ENCODE measurements at regions not wholly inside any gene's neighbourhood (a gene's known extent, or its start where the extent isn't known, plus 50 kb on each side); places are given as distances from the start of the nearest gene placed in this dataset.
"Not testable (repeated sequence)": the region's sequence is repeated elsewhere in the genome, so short reads cannot be mapped to it uniquely, and the experiment has no call there.

DNA sequence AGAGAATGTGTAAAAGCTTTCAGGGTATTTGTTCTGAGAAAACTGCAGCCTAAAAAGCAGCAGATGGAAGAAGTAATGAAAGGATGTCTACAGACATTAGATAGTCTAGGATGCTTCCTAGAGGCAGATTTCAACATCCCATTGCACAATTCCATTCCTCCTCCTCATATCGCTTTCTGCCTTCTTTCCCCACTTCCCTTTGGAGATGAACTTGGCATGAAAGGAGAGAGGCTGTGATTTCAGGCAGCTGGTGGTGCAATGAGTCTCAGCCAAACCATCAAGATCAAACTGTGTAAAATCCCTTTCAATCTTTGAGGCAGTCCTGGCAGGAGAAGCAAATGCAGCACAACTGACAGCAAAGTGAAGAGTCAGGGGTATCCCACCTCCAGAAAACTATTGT lies 438.7 kb upstream of the KCNMB2 start:
- DNase-seq (ENCODE audit: low read depth in 4 of 6, low spot score in 6 of 6), result peak in 3 of 6 donors; percentile 25 to 90 (median 88)
- no CpG with 5 or more reads among the region's 1 CpG for WGBS (ENCODE audit: insufficient coverage)
- H3K27me3 ChIP-seq (ENCODE audit: control insufficient read depth, insufficient read depth, low read length), result no peaks in the 10 kb centered on the region

DNA sequence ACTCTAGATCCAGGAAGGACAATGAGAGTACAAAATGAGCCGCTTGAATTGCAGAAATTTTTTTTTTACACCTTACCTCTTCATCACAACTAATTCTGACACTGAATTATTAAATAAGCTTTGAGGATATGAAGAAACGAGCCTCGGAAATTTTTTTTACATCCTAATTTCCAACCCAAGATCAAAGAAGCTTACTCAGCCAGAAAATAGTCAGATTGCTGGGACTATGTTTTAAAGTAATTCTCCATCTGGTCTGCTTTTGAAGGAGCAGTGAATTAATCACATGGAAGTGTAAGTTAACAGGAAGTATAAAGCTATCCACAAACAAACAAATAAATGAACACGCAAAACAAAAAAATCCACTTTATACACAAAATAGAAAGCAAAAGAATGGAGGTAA lies 437.0 kb upstream of the KCNMB2 start:
- WGBS (ENCODE audit: insufficient coverage), result no CpG with 5 or more reads among the region's 4 CpGs
- peak in 2 of 6 donors; percentile 47 to 59 for DNase-seq (ENCODE audit: low read depth in 4 of 6, low spot score in 6 of 6)
- H3K4me3 ChIP-seq (ENCODE audit: low read depth, low read length), result no peak overlapping the region
- H3K4me1 ChIP-seq (ENCODE audit: control insufficient read depth, insufficient read depth, low read length), result no peaks in the 10 kb centered on the region
- H3K36me3 ChIP-seq (ENCODE audit: control insufficient read depth, insufficient read depth, low read length), result no peaks in the 10 kb centered on the region
- no peak overlapping the region for H3K27ac ChIP-seq (ENCODE audit: low read depth, low read length)
- H3K27me3 ChIP-seq (ENCODE audit: control insufficient read depth, insufficient read depth, low read length), result no peaks in the 10 kb centered on the region
- H3K9me3 ChIP-seq (ENCODE audit: control insufficient read depth, insufficient read depth, low read length), result peaks cover 3% of the 10 kb centered on the region

More for the DNA sequence above, 438.7 kb upstream of the KCNMB2 start:
- H3K9me3 ChIP-seq (ENCODE audit: control insufficient read depth, insufficient read depth, low read length), result peaks cover 3% of the 10 kb centered on the region
- no peak overlapping the region for H3K4me3 ChIP-seq (ENCODE audit: low read depth, low read length)
- H3K36me3 ChIP-seq (ENCODE audit: control insufficient read depth, insufficient read depth, low read length), result no peaks in the 10 kb centered on the region
- H3K27ac ChIP-seq (ENCODE audit: low read depth, low read length), result no peak overlapping the region
- no peaks in the 10 kb centered on the region for H3K4me1 ChIP-seq (ENCODE audit: control insufficient read depth, insufficient read depth, low read length)

DNA sequence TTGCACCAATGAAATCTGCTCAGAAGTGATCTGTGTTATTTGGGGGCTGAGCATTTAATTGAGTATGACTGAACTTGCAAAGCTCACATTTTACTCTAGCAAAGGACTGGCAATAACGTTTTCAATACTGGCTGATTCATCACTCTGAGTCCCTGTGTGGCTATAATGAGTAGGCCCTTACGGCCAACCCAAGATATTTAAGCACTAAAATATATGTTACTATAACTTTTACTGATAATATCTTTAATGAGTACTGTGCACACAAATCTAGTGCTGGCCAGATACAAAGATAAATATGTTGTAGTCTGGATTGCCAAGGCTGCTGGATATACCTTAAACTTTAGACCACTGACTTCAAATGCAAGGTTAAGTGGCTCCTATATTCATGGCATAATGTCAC lies 436.4 kb upstream of the KCNMB2 start:
- no CpG with 5 or more reads among the region's 2 CpGs for WGBS (ENCODE audit: insufficient coverage)
- Histone ChIP-seq H3K36me3 (ENCODE audit: control insufficient read depth, insufficient read depth, low read length) (no peaks in the 10 kb centered on the region), H3K27ac (ENCODE audit: low read depth, low read length) (no peak overlapping the region), H3K4me3 (ENCODE audit: low read depth, low read length) (no peak overlapping the region), H3K4me1 (ENCODE audit: control insufficient read depth, insufficient read depth, low read length) (no peaks in the 10 kb centered on the region), H3K9me3 (ENCODE audit: control insufficient read depth, insufficient read depth, low read length) (peaks cover 1% of the 10 kb centered on the region), H3K27me3 (ENCODE audit: control insufficient read depth, insufficient read depth, low read length) (no peaks in the 10 kb centered on the region)
- peak in 1 of 6 donors; percentile 54 for DNase-seq (ENCODE audit: low read depth in 4 of 6, low spot score in 6 of 6)

DNA sequence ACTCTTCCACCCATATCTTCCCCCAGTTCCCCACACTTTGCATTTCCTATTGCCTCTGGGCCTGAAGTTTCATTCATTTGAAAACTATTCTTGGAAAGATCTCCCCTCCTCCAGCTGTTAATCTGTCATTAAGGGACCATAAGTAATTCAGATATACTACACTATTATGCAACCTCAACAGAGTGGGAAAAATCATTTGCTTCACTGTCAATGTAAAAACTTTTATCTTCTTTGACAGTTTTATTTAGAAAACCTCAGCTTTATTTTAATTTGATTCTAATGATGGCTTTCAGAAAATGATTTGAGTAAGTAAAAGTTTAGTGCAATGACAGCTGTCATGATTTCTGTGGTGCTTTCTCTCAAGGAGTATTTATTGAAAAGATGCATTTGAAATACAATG lies 435.3 kb upstream of the KCNMB2 start:
- Histone ChIP-seq H3K4me1 (ENCODE audit: control insufficient read depth, insufficient read depth, low read length) (no peaks in the 10 kb centered on the region), H3K4me3 (ENCODE audit: low read depth, low read length) (no peak overlapping the region), H3K27ac (ENCODE audit: low read depth, low read length) (no peak overlapping the region), H3K36me3 (ENCODE audit: control insufficient read depth, insufficient read depth, low read length) (no peaks in the 10 kb centered on the region), H3K27me3 (ENCODE audit: control insufficient read depth, insufficient read depth, low read length) (no peaks in the 10 kb centered on the region), H3K9me3 (ENCODE audit: control insufficient read depth, insufficient read depth, low read length) (no peaks in the 10 kb centered on the region)
- DNase-seq (ENCODE audit: low read depth in 4 of 6, low spot score in 6 of 6), result peak in 1 of 6 donors; percentile 31

DNA sequence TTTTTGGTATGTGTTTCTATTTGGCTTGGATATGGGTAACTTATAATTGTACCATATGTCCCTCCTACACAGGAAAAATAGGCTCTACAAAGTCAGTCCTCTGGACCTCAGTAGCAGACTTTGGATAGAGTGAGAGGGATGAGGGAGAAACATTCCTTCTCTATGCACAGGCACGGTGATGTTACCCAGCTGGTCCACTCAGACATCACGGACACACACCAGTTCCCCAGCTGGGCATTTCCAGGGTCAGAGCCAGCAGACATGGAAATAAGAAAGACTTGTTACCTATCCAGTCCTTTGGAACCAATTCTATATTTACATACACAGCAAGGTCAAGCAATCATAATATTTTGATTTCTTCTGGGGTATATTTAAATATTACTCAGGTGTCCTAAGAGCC lies 433.1 kb upstream of the KCNMB2 start:
- Histone ChIP-seq H3K27ac (ENCODE audit: low read depth, low read length) (no peak overlapping the region), H3K27me3 (ENCODE audit: control insufficient read depth, insufficient read depth, low read length) (no peaks in the 10 kb centered on the region), H3K4me3 (ENCODE audit: low read depth, low read length) (no peak overlapping the region), H3K9me3 (ENCODE audit: control insufficient read depth, insufficient read depth, low read length) (no peaks in the 10 kb centered on the region), H3K36me3 (ENCODE audit: control insufficient read depth, insufficient read depth, low read length) (no peaks in the 10 kb centered on the region), H3K4me1 (ENCODE audit: control insufficient read depth, insufficient read depth, low read length) (no peaks in the 10 kb centered on the region)
- no peak for DNase-seq (ENCODE audit: low read depth in 4 of 6, low spot score in 6 of 6)
- WGBS (ENCODE audit: insufficient coverage), result 80% methylated on average over 1 of the region's 2 CpGs

DNA sequence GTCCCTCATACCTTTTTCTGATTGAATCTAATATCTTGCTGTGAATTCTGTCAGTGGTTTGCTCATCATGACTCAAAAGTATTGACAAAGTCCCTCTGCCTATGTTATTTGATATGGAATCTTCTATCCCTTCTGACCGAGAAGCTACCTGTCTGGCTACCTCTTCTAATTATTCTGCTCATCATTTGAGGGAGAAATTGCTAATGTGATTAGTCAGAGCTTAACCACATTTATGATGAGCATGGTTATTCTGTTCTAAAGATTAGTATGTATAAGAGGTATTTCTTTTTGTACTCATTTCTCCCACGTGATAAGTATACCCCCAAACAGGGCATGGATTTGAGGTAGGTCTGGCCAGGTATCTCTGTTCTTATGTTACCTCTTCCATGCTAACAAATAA lies 428.4 kb upstream of the KCNMB2 start:
- no peaks in the 10 kb centered on the region for H3K27me3 ChIP-seq (ENCODE audit: control insufficient read depth, insufficient read depth, low read length)
- no CpG with 5 or more reads among the region's 2 CpGs for WGBS (ENCODE audit: insufficient coverage)

DNA sequence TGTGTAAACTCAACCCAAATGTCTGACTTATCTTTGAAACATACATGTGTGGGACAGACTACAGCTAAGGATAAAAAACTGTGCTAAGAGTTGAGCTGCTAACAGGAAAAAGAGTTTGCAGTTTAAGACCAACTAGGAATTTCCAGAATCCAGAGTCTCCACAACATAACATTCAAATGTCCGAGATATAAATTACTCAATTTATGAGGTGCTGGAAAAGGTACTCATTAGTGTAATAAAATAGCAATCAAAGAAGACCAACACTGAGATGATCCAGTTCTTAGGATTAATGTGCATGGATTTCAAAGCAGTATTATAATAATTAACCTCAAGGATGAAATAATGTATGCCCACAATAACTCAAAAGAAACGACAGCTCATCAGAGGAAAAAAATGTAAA lies 426.5 kb upstream of the KCNMB2 start:
- Histone ChIP-seq H3K36me3 (ENCODE audit: control insufficient read depth, insufficient read depth, low read length) (no peaks in the 10 kb centered on the region), H3K4me1 (ENCODE audit: control insufficient read depth, insufficient read depth, low read length) (no peaks in the 10 kb centered on the region), H3K4me3 (ENCODE audit: low read depth, low read length) (no peak overlapping the region), H3K27ac (ENCODE audit: low read depth, low read length) (no peak overlapping the region), H3K27me3 (ENCODE audit: control insufficient read depth, insufficient read depth, low read length) (no peaks in the 10 kb centered on the region), H3K9me3 (ENCODE audit: control insufficient read depth, insufficient read depth, low read length) (no peaks in the 10 kb centered on the region)
- no peak for DNase-seq (ENCODE audit: low read depth in 4 of 6, low spot score in 6 of 6)
- no CpG with 5 or more reads among the region's 2 CpGs for WGBS (ENCODE audit: insufficient coverage)

More for the DNA sequence above, 428.4 kb upstream of the KCNMB2 start:
- H3K4me3 ChIP-seq (ENCODE audit: low read depth, low read length), result no peak overlapping the region
- H3K27ac ChIP-seq (ENCODE audit: low read depth, low read length), result no peak overlapping the region
- no peaks in the 10 kb centered on the region for H3K4me1 ChIP-seq (ENCODE audit: control insufficient read depth, insufficient read depth, low read length)
- H3K9me3 ChIP-seq (ENCODE audit: control insufficient read depth, insufficient read depth, low read length), result no peaks in the 10 kb centered on the region
- no peak for DNase-seq (ENCODE audit: low read depth in 4 of 6, low spot score in 6 of 6)
- no peaks in the 10 kb centered on the region for H3K36me3 ChIP-seq (ENCODE audit: control insufficient read depth, insufficient read depth, low read length)

DNA sequence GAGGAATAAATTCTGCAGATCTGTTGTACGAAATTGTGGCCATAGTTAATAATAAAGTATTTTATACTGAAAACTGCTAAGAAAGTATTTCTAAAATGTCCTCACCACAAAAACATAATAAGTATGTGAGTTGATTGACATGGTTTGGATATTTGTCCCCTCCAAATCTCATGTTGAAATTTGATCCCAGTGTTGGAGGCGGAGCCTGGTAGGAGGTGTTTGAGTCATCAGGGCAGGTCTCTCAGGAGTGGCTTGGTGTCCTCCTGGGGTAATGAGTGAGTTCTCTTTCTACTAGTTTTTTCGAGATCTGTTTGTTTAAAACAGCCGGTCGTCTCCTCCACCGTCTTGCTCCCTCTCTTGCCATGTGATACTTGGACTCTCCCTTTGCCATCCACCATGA lies 424.1 kb upstream of the KCNMB2 start:
- DNase-seq (ENCODE audit: low read depth in 4 of 6, low spot score in 6 of 6), result no peak
- no peaks in the 10 kb centered on the region for H3K27me3 ChIP-seq (ENCODE audit: control insufficient read depth, insufficient read depth, low read length)
- 92% methylated on average over 4 of the region's 6 CpGs for whole genome bisulfite sequencing (ENCODE audit: insufficient coverage)
- no peaks in the 10 kb centered on the region for H3K9me3 ChIP-seq (ENCODE audit: control insufficient read depth, insufficient read depth, low read length)
- H3K27ac ChIP-seq (ENCODE audit: low read depth, low read length), result no peak overlapping the region
- H3K36me3 ChIP-seq (ENCODE audit: control insufficient read depth, insufficient read depth, low read length), result no peaks in the 10 kb centered on the region
- H3K4me3 ChIP-seq (ENCODE audit: low read depth, low read length), result no peak overlapping the region
- H3K4me1 ChIP-seq (ENCODE audit: control insufficient read depth, insufficient read depth, low read length), result no peaks in the 10 kb centered on the region

DNA sequence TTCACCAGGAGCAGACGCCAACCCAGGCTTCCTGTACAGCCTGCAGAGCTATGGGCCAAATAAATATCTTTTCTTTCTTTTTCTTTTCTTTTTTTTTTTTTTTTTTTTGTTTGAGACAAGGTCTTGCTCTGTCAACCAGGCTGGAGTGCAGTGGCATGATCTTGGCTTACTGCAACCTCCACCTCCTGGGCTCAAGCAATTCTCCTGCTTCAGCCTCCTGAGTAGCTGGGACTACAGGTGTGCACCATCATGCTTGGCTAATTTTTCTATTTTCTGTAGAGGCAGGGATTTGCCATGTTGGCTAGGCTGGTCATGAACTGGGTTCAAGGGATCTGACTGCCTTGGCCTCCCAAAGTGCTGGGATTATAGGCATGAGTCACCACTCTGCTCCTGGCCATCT lies 423.7 kb upstream of the KCNMB2 start:
- not testable (repeated sequence) for DNase-seq (ENCODE audit: low read depth in 4 of 6, low spot score in 6 of 6); H3K36me3 ChIP-seq (ENCODE audit: control insufficient read depth, insufficient read depth, low read length); H3K27me3 ChIP-seq (ENCODE audit: control insufficient read depth, insufficient read depth, low read length); H3K4me3 ChIP-seq (ENCODE audit: low read depth, low read length); H3K9me3 ChIP-seq (ENCODE audit: control insufficient read depth, insufficient read depth, low read length); H3K27ac ChIP-seq (ENCODE audit: low read depth, low read length); H3K4me1 ChIP-seq (ENCODE audit: control insufficient read depth, insufficient read depth, low read length)
- WGBS (ENCODE audit: insufficient coverage), result no CpG with 5 or more reads among the region's 1 CpG

DNA sequence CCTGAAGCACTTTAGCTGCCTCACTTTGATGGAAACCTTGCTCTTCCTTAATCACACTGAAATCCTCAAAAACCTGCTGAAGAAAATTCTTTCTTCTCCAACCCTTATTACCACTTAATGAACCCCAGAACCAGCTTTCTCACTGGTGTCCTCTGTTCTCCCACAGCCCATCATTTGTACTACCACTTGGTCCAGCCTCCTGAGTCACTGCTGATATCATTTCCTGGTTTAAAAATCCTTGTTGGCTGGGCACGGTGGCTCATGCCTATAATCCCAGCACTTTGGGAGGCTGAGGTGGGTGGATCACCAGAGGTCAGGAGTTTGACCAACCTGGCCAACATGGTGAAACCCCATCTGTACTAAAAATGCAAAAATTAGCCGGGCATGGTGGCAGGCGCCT lies 418.6 kb upstream of the KCNMB2 start:
- H3K4me3 ChIP-seq (ENCODE audit: low read depth, low read length), result no peak overlapping the region
- H3K27me3 ChIP-seq (ENCODE audit: control insufficient read depth, insufficient read depth, low read length), result no peaks in the 10 kb centered on the region
- no peak overlapping the region for H3K27ac ChIP-seq (ENCODE audit: low read depth, low read length)
- no peaks in the 10 kb centered on the region for H3K4me1 ChIP-seq (ENCODE audit: control insufficient read depth, insufficient read depth, low read length)
- DNase-seq (ENCODE audit: low read depth in 4 of 6, low spot score in 6 of 6), result no peak
- H3K9me3 ChIP-seq (ENCODE audit: control insufficient read depth, insufficient read depth, low read length), result peaks cover 2% of the 10 kb centered on the region
- WGBS (ENCODE audit: insufficient coverage), result 83% methylated on average over 1 of the region's 3 CpGs
- no peaks in the 10 kb centered on the region for H3K36me3 ChIP-seq (ENCODE audit: control insufficient read depth, insufficient read depth, low read length)
